CD4-positive, alpha-beta T cell treated with Interleukin-6 at 100 ng/mL for 8 hours (primary cell): ENCODE measurements at regions not wholly inside any gene's neighbourhood (a gene's known extent, or its start where the extent isn't known, plus 50 kb on each side); places are given as distances from the start of the nearest gene placed in this dataset.
"Not testable (repeated sequence)": the region's sequence is repeated elsewhere in the genome, so short reads cannot be mapped to it uniquely, and the experiment has no call there.

Experiments used
- DNase-seq: peaks from one replicate; pipeline ENCODE4 v3.0.0-alpha.2; 2020; ENCODE audit warnings: mixed read lengths, low spot score

DNA sequence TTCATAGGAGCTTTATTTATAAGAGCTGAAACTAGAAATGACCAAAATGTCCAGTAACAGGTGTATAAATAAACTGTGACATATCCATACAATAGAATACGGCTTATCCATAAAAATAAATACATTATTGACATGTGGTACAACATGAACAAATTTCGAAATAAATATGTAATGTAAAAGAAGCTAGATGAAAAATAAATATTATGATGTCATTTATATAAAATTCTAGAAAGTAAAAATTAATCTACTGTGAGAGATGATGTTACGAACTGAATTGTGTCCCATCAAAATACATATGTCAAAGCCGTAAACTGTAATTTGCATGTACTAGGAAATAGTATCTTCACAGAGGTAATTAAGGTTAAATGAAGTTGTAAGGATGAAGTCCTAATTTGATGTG is 1104.9 kb downstream of the NSUN3 start:
- DNase-seq = no peak

DNA sequence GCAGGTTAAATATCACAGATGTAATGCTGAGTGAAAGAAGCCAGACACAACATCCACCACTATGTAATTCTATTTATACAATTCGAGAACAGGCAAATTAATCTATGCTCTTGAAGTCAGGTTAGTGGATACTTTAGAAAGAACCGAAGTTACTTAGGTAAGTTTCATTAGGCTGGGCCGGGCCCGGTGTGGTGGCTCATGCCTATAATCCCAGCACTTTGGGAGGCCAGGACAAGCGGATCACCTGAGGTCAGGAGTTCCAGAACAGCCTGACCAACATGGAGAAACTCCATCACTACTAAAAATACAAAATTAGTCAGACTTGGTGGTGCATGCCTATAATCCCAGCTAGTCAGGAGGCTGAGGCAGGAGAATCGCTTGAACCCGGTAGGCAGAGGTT is 1105.7 kb downstream of the NSUN3 start:
- DNase-seq = no peak

DNA sequence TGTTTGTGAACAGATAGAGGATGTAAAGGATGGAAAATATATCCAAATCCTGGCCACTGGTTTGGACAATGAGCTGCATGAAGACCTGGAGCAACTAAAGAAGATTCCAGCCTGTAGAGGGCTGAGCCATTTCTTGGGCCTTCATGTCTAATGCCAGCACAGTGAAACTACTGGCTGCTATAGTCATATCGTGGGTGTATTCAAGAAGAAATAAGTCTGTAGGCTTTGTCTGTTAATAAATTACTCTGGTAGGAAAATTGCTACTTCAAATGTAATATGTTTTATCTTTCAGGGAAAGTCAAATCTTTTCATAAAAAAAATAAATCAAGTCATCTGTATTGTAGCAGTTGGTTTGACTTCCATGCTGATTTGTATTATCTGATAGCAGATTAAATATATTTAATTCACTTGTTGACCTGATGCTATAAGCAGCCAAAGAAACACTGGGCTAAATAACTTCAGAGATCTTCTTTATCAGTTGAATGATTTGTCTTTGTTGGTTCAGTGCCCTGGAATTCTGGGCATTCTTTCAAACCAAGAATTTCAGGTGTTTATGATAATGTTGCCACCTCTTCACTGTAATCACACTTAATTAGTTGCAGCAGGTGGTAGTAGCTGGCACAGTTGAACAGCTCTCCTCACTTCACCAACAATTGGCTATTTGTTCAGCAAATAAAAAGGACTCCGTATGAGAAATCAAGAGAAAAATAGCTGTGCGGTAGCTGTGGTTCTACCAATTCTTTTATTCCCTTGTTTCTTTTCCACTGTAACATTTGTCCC is 1109.5 kb downstream of the NSUN3 start:
- no peak for DNase-seq

DNA sequence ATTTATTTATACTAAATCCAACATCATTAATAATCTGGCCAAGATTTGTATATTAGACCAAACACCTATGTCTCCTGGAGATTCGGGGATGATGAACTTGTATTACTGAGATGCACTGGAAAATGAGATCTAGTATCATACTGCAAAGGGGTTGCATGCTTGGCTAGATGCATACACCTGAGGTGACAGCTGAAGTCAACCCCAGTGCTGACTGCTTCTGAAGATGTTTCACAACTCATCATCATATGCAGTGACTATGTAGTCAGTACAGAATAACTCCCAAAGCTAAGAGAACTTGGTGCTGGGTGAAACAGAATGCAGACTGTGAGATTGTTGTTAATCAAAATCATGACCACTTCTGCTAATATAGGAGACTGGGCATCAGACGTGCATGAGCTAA is 1114.2 kb downstream of the NSUN3 start:
- no peak for DNase-seq

DNA sequence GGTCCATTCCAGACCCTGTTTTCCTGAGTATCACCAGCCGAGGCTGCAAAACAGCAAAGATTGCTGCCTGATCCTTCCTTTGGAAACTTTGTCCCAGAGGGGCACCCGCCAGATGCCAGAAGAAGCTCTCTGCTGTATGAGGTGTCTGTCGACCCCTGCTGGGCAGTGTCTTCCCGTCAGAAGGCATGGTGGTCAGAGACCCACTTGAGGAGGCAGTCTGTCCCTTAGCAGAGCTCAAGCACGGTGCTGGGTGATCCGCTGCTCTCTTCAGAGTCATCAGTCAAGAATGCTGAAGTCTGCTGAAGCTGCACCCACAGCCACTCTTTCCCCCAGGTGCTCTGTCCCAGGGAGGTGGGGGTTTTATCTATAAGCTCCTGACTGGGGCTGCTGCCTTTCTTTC is 1121.2 kb downstream of the NSUN3 start:
- DNase-seq = no peak

DNA sequence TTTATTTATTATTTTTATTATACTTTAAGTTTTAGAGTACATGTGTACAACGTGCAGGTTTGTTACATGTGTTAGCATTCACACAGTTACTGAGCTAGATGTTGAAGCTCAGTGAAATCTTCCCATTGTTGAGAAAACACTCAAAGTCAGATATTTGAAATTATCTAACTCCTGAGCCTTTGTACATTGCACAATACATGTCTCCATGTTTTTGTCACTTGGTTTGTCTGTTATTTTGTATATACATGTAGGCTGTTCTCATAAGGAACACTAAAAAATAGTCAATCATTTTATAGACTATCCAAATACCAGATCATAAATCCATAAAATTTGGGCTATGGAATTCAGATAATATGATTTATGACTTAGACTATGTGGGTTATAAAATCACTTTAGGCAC is 1126.5 kb downstream of the NSUN3 start:
- DNase-seq = no peak

DNA sequence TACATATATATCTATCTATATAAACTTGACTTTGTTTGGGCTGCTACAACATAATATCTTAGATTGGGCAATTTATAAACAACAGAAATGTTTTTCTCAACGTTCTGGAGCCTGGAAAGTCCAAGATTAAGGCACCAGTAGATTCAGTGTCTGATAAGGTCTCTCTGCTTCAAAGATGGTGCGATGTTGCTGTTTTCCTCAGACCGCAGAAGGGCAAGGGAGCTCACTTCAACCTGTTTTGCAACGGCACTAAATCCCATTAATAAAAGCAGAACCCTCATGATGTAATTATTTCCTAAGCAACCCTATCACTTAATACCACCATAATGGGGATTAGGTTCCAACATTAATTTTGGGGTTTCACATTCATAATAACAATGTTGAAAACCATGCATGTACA is 1134.8 kb downstream of the NSUN3 start:
- DNase-seq = no peak

DNA sequence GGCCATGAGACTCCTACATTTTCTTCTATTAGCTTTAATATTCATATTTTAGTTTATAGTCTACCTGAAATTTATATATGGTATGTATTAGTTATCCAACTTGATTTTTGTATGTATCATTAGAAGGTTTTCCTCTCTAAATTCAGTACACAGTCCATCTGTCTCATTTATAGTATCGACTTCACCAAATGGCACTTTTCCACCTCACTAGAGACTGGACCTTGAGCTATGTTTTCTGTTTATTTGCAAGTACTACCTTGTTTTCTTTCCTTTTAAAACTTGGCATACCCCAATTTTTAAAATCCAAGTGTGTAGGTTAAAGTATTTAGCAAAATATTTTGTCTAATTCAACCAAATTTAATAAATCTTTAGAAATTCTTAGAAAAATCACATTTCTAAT is 1137.5 kb downstream of the NSUN3 start:
- no peak for DNase-seq

DNA sequence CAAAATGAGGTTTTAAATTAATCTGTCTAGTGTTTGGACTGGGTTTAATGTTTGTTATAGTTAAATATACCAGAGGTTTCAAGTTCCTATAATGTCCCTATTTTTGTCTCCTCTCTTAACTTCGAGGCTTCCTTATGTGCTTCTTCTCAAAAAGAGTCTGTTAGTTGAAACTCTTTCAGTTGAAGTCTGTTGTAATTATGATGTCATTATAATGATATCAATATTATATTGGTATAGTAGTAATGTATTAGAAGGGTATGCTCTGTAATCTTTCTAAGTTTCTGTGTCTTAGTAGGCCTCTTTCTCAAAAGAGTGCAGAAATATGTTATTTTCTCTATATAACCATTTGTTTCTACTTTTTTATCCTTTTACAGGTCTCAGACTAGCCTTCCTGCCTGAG is 1148.0 kb downstream of the NSUN3 start:
- DNase-seq = no peak

DNA sequence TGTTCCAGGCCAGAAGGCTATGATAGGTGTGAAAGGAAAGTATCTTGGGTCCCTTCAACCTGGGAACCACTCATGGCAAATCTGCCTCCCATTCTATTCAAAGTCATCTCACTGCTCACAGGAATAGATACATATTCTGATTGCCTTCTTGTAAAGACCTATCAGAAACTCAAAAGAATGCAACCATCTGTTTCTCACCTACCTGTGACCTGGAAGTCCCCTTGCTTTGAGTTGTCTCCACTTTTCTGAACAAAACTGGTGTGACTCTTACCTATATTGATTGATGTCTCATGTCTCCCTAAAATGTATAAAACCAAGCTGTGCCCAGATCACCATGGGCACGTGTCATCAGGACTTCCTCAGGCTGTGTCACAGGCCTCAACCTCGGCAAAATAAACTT is 1149.3 kb downstream of the NSUN3 start:
- DNase-seq = no peak

DNA sequence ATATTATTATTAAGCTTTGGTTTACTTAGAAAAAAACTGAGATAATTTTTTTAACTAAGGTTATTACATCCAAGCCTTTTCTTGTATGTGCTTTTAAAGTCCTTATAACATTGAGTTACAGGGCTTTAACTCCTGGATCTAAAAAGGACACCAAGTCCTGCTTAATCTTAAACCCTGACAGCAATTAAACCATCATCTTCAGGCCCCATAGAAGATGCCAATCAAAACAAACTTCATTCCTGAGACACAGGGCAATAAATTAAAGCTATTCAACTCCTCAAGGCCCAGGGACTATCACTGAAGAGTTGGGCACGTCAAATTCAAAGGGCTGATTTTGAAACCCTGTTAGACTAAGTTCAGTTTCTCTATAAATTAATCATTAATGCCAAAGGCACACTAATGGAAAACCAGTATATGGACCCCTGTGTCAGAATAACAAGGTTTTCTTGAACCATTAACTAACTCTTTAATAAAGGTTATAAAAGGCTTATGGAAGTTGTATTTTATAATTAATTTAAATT is 1152.6 kb downstream of the NSUN3 start:
- DNase-seq = no peak

DNA sequence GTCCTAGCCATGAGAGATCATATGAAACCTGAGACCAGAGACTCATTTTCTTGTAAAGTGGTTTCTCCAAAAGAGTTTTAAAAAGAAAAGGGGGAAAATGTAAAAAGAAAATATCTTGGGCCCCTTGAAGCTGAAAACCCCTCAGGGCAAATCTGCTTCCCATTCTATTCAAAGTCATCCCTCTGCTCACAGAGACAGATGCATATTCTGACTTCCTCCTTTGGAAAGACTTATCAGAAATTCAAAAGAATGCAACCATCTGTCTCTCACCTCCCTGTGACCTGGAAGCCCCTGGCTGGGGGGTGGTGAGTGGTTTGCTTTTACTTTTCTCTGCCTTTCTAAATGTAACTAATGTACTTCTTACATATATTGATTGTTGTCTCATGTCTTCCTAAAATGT is 1154.8 kb downstream of the NSUN3 start:
- no peak for DNase-seq

DNA sequence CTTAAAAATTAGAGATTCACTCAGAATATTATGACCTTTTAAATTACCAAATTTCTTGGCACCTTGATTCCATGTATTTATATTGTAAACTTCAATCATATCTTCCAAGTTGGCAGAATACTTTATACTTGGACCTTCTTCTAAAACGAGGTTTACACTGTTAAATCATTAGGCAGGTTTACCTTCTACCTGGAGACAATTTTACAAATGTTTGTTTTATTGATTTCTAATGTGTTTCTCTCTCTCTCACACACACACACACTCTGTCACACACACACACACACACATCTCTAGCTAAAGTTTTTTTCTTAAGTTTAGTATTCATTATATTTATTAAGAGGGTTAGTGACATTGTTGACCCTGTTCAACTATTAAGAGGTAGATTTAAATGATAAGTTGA is 1155.6 kb downstream of the NSUN3 start:
- DNase-seq = no peak

DNA sequence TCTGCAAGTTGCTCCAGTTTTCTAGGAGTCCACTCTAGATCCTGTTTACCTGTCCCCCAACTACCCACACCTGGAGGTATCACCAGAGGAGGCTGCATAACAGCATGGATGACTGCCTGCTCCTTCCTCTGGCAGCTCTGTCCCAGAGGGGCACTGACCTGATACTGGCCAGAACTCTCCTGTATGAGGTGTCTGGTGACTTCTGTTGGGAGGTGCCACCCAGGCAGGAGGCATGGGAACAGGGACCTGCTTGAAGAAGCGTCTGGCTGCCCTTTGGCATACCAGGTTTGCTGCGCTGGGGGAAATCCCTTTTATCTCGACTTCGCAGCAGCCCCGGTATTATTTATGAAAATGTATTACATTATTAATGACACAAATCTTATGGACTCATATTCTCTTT is 1163.6 kb downstream of the NSUN3 start:
- no peak for DNase-seq

DNA sequence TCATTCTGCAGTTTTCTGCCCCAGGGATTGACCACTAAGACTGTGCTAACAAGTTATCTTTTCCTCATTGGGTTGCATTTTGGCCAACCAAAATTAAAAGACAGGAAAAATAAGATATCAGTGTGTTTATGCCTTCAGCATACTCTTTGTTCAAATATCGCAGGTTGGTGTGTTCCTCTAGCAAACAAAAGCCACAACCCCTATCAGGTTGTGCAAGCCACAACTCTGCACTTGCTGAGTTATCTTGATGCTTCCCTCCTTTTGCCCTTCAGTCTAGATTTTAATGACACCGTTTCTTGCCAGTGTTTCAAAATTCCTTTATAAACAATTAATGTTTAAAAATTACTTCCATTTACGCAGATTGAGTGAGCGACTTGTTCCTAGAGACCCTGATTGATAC is 1164.2 kb downstream of the NSUN3 start:
- DNase-seq = no peak

DNA sequence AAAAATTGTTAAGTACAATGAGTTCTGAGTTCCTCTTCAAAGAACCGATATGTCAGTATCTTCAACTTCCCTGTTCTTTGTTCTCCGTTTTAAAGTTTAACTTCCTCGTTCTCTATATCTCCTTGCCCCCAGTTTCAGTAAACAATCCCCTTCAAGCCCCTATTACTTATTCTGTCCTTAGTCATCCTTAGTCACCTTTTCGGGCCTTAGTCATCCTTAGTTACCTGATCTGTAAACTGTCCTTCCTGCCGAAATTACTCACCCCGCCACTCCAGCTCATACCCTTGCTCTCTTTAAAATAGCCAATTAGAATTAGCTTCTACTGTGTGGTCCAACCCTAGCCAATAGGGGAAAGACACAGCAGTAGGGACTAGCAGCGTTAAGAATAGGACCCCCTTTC is 1165.6 kb downstream of the NSUN3 start:
- no peak for DNase-seq

DNA sequence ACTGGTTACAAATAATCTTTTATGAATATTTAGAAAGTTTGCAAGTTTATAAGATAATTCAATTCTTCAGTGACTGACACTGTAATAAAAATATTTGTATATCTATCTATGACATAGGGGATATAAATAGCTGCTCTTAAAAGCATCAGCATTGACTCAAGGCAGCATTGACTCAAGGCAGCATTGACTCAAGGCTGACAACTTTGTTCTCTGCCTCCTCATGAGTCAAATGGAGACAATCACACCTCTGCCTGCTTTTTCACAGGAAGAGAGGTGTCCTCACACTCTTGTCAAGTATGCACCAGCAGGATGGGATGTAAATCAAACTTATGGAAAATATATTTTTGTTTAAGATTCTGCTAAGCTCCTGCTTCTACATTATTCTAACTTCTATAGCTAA is 1173.1 kb downstream of the NSUN3 start:
- DNase-seq = no peak

DNA sequence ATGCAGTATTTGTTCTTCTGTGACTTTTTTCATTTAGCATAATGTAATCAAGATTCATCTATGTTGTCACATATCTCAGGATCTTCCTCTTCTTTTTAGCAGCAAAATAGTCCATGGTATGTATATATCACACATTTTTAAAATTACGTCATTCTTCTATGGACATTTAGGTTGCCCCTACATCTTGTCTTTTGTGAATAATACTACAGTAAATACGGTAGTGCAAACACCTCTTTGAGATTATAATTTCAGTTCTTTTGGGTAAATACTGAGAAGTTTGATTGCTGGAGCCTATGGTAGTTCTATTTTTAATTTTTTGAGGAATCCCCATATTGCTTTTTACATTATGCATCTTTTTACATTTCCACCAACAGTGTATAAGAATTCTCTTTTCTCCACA is 1174.9 kb downstream of the NSUN3 start:
- DNase-seq = no peak

DNA sequence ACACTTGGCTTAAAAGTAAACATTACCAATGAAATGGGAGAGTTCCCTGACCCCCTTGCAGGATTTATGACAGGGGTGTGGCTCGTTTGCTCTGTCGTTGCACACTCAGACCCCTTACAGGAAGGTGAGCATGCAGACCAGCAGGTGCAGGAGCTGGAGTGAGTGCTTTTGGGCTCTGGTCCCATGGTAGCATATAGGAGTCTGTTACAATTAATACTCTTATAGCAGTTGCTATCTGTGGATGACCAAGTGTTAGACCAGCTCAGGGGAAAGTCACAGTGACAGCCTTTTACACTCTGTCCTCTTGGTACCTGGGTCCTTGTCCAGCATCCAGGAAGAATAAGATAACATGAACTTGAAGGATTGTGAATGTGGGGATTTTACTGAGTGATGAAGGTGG is 1177.5 kb downstream of the NSUN3 start:
- DNase-seq = no peak

DNA sequence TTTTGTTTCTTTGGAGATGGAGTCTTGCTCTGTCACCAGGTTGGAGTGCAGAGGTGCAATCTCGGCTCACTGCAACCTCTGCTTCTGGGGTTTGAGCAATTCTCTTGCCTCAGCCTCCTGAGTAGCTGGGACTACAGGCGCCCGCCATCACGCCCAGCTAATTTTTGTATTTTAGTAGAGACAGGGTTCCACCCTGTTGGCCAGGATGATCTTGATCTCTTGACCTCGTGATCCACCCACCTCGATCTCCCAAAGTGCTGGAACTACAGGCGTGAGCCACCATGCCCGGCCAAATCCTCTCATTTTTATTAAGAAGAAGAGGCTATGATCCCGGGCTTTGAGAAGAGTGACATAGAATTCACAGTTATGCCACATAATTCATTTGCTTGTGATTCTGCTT is 1178.4 kb downstream of the NSUN3 start:
- not testable (repeated sequence) for DNase-seq

DNA sequence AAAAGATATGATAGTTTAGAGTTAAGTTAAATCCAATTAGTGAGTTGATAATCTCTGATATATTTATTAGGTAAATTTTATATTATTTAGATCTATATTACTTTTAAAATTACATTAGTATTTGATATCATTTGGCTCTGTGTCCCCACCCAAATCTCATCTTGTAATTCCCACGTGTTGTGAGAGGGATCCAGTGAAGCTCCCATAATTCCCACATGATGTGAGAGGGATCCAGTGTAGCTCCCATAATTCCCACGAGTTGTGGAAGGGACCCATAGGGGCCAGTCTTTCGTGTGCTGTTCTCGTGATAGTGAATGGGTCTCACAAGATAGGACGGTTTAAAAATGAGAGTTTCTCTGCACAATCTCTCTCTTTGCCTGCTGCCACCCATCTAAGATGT is 1183.6 kb downstream of the NSUN3 start:
- no peak for DNase-seq

DNA sequence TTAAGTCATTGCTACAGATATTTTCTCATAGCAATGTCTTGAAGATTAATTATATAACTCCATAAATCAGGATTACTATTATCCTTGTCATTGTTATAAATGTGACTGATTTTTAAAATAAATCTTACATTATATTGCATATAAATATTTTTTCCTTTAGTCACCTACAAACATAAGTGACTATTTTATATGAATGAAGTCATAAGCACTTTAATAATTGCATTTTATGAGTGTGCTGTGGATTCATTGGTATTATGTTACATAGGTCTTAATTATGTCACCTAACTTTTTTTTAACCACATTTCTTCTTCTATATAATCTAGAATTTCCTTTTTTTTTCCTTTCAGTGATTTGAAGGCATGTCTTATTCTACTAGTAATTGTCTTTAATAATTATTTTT is 1191.2 kb downstream of the NSUN3 start:
- DNase-seq = no peak

DNA sequence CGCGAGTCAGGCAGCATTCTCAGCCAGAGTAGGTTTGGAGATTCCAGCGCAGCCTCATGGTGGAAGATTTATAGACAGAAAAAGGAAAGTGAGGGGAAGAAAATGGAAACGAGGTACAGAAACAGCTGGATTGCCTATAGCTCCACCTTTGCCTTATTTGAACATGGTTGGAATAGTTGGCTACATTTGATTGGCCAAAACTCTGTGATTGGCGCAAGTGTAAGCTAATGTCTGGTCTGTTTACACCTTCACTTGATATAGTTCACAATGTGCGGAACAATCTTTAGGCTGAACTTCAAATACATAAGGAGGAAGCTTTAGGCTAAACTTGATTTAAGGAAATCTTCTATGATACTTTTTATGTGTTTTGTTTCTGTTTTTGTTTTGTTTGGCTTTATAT is 1191.9 kb downstream of the NSUN3 start:
- DNase-seq = no peak

DNA sequence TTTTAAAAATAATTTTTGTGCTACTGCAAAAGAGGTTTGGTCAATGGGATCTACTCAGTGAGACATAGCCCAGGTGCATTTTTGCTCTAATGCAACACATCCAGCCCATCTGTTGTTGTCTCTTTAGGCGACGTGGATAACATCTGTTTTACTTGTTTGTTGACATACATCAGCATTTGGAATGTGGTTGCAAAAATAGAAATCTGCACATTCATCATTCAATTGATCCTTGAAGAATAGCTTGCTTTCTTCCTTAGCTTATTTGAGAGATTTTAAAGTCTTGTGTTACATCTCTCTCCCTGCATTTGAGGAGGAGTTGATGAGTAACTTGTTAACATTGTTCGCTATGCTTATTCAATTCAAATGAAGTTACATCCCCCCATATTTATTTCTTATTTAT is 1202.3 kb downstream of the NSUN3 start:
- no peak for DNase-seq
